ENCODE measurements at regions not wholly inside any gene's neighbourhood (a gene's known extent, or its start where the extent isn't known, plus 50 kb on each side); places are given as distances from the start of the nearest gene placed in this dataset.

DNA sequence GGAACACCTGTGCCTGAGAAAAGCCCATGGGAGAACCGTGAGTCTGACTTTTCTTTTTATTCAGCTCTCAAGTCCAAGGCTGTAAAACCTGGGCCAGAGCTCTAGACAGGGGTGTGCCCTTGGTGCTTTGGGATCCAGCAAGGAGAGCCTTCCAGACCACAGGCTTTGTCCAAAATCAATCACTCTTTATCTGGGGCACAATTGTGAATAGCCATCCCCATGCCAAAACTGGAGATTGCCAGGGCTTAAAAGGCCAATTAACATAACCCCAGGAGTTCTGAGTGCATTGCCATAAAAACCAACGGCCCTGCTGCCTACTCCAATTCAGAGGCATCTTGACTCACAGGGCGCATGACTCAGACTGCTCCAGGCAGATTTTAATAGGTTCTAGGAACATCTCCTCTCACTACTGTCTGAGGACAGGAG is 391.8 kb downstream of the ARHGEF28 start:
- H3K27ac ChIP-seq (ENCODE audit: low read length) = no peak overlapping the region
- H3K4me1 ChIP-seq (ENCODE audit: control insufficient read depth in 1 of 2, insufficient read depth in 2 of 2, low read length in 2 of 2) = no peaks in the 10 kb centered on the region
- no peaks in the 10 kb centered on the region for H3K27me3 ChIP-seq (ENCODE audit: low read depth, low read length)
- no peaks in the 10 kb centered on the region for H3K9me3 ChIP-seq (ENCODE audit: control insufficient read depth in 1 of 2, low read length in 2 of 2)
- no peak overlapping the region for H3K4me3 ChIP-seq (ENCODE audit: low read depth in 1 of 2, low read length in 2 of 2)
- no peaks in the 10 kb centered on the region for H3K36me3 ChIP-seq (ENCODE audit: control insufficient read depth in 1 of 2, insufficient read depth in 2 of 2, low read length in 2 of 2)

DNA sequence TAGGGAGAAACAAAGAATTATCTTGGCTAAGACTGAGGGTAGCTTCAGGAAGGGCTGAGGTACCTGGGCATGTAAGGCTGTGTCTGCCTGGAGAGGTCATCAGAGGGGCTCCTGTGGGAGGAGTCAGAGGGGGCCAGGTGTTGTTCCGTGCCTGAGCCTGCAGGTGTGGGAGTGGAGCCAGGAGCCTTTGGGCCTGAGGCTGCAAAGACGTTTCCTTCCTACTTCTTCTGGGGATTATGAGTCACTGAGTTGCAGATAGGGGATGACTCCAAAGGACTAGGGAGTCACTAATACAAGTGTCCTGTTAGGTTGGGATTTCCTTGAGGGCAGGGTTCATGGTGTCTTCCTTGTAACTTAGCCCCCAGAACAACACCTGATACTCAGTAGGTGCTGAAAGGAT is 391.1 kb downstream of the ARHGEF28 start:
- H3K27me3 ChIP-seq (ENCODE audit: low read depth, low read length) = no peaks in the 10 kb centered on the region
- no peak overlapping the region for H3K27ac ChIP-seq (ENCODE audit: low read length)
- H3K9me3 ChIP-seq (ENCODE audit: control insufficient read depth in 1 of 2, low read length in 2 of 2) = no peaks in the 10 kb centered on the region
- H3K36me3 ChIP-seq (ENCODE audit: control insufficient read depth in 1 of 2, insufficient read depth in 2 of 2, low read length in 2 of 2) = no peaks in the 10 kb centered on the region
- no peaks in the 10 kb centered on the region for H3K4me1 ChIP-seq (ENCODE audit: control insufficient read depth in 1 of 2, insufficient read depth in 2 of 2, low read length in 2 of 2)
- H3K4me3 ChIP-seq (ENCODE audit: low read depth in 1 of 2, low read length in 2 of 2) = no peak overlapping the region

DNA sequence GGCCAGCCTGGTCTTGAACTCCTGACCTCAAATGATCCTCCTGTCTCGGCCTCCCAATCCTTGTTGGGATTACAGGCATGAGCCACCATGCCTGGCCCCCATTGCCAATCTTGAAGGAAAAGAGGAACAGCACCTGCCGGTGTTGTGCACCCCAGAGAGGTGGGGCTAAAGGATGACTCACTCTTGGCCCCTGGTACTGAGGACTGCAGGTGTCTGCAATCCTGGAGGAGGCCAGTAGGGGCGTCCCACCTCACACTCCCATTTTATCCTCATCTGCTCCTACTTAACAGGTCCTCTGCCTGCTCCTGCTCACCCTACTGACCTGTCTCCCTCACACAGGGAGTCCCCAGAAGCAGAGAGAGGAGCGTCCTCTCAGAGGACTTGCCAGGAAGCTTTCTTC is 390.4 kb downstream of the ARHGEF28 start:
- no peaks in the 10 kb centered on the region for H3K9me3 ChIP-seq (ENCODE audit: control insufficient read depth in 1 of 2, low read length in 2 of 2)
- H3K36me3 ChIP-seq (ENCODE audit: control insufficient read depth in 1 of 2, insufficient read depth in 2 of 2, low read length in 2 of 2) = no peaks in the 10 kb centered on the region
- H3K4me3 ChIP-seq (ENCODE audit: low read depth in 1 of 2, low read length in 2 of 2) = no peak overlapping the region
- H3K27ac ChIP-seq (ENCODE audit: low read length) = no peak overlapping the region
- no peaks in the 10 kb centered on the region for H3K27me3 ChIP-seq (ENCODE audit: low read depth, low read length)
- H3K4me1 ChIP-seq (ENCODE audit: control insufficient read depth in 1 of 2, insufficient read depth in 2 of 2, low read length in 2 of 2) = no peaks in the 10 kb centered on the region

DNA sequence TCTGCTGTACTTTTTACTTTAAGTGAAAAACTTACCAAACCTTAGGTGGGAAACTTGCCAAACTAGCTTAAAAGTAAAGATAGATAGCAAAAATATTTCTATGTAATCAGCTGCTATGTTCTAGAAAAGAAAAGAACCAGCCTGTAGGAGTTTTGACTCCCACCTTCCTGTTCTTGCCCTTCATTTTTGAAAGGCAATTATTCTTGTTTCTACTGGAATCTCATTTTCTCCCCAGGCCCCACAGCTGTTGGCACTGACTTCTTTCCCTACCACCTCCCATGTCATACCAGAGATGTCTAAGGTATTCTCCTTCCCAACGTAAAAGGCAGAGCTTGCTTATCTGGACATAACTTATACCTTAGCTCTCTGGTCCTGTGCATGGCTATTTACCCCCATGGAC is 389.7 kb downstream of the ARHGEF28 start:
- Histone ChIP-seq H3K9me3 (ENCODE audit: control insufficient read depth in 1 of 2, low read length in 2 of 2) (no peaks in the 10 kb centered on the region), H3K36me3 (ENCODE audit: control insufficient read depth in 1 of 2, insufficient read depth in 2 of 2, low read length in 2 of 2) (no peaks in the 10 kb centered on the region), H3K27ac (ENCODE audit: low read length) (no peak overlapping the region), H3K4me1 (ENCODE audit: control insufficient read depth in 1 of 2, insufficient read depth in 2 of 2, low read length in 2 of 2) (no peaks in the 10 kb centered on the region), H3K27me3 (ENCODE audit: low read depth, low read length) (no peaks in the 10 kb centered on the region), H3K4me3 (ENCODE audit: low read depth in 1 of 2, low read length in 2 of 2) (no peak overlapping the region)

DNA sequence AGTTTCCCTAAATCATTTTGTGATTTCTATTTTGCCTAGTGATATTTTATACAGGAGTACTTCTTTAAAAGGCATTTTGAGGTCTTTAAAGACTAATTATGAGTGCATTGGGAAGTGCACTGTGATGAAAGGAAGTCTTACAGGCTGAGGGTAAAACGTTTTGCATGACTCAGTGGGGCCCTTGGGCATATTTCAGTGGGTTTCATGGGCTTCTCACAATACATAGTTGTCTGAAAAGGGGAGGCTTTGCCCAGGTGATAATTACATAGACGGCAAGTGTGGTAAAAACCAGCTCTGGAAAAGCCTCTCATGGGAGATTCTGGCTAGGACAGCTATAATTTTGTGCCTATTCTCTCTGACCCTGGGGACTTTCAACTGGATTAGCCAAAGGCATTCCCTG is 387.2 kb downstream of the ARHGEF28 start:
- no peaks in the 10 kb centered on the region for H3K9me3 ChIP-seq (ENCODE audit: control insufficient read depth in 1 of 2, low read length in 2 of 2)
- H3K4me3 ChIP-seq (ENCODE audit: low read depth in 1 of 2, low read length in 2 of 2) = no peak overlapping the region
- H3K4me1 ChIP-seq (ENCODE audit: control insufficient read depth in 1 of 2, insufficient read depth in 2 of 2, low read length in 2 of 2) = no peaks in the 10 kb centered on the region
- H3K27ac ChIP-seq (ENCODE audit: low read length) = no peak overlapping the region
- no peaks in the 10 kb centered on the region for H3K27me3 ChIP-seq (ENCODE audit: low read depth, low read length)
- no peaks in the 10 kb centered on the region for H3K36me3 ChIP-seq (ENCODE audit: control insufficient read depth in 1 of 2, insufficient read depth in 2 of 2, low read length in 2 of 2)

DNA sequence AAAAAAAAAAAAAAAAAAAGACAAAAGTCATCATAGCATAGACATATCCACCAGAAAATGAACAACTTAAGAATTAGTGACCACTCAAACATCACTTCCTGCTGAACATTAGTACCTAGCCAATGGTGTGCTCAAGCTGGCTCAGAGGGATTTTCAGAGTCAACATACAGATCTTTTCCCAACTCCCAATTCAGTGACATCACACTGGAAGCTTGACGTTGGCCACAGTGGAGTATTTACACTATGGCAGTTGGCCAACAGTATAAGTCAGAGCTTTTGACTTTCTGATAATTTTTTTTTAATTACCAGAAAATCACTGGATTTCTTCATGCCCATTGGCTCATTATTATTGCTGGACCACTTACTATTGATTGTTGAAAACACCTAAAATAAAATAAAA is 383.5 kb downstream of the ARHGEF28 start:
- H3K4me3 ChIP-seq (ENCODE audit: low read depth in 1 of 2, low read length in 2 of 2) = no peak overlapping the region
- H3K4me1 ChIP-seq (ENCODE audit: control insufficient read depth in 1 of 2, insufficient read depth in 2 of 2, low read length in 2 of 2) = no peaks in the 10 kb centered on the region
- no peaks in the 10 kb centered on the region for H3K36me3 ChIP-seq (ENCODE audit: control insufficient read depth in 1 of 2, insufficient read depth in 2 of 2, low read length in 2 of 2)
- no peak overlapping the region for H3K27ac ChIP-seq (ENCODE audit: low read length)
- no peaks in the 10 kb centered on the region for H3K9me3 ChIP-seq (ENCODE audit: control insufficient read depth in 1 of 2, low read length in 2 of 2)
- no peaks in the 10 kb centered on the region for H3K27me3 ChIP-seq (ENCODE audit: low read depth, low read length)

DNA sequence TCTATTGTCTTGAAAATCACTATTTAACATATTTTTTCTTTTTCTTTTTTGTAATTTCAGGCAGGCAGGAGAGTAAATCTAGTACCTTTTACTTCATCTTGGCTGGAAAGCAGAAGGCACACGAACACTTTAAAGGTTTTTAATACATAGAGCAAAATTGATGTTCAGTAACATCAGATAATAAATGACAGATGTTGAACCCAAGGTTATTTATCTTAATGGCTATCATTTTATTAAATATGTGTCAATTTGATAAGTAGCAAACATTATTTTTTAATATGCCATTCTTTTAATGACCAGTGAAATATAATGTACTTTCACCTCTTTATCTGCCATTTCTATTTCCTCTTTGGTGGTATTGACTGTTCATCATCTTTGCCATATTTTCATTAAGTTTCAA is 381.2 kb downstream of the ARHGEF28 start:
- Histone ChIP-seq H3K9me3 (ENCODE audit: control insufficient read depth in 1 of 2, low read length in 2 of 2) (no peaks in the 10 kb centered on the region), H3K27me3 (ENCODE audit: low read depth, low read length) (no peaks in the 10 kb centered on the region)

DNA sequence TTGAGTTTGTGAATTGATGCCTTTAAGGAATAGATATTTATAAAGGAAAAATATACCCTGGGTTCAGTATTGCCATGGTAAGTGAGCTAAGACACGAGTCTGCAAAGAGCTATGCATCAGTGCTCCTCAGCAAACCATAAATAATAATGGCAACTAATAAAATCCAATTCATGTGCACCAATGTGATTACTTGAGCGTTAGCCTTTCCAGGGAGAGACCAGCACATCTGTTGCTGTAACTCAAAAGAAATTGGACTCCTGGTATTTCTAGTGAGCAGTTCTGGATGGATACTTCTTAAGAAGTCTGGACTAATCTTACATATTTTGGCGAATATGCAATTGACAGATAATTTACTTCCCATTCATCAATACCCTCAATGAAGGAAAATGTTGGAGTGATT is 373.3 kb downstream of the ARHGEF28 start:
- H3K4me3 ChIP-seq (ENCODE audit: low read depth in 1 of 2, low read length in 2 of 2) = no peak overlapping the region
- no peaks in the 10 kb centered on the region for H3K36me3 ChIP-seq (ENCODE audit: control insufficient read depth in 1 of 2, insufficient read depth in 2 of 2, low read length in 2 of 2)
- no peaks in the 10 kb centered on the region for H3K4me1 ChIP-seq (ENCODE audit: control insufficient read depth in 1 of 2, insufficient read depth in 2 of 2, low read length in 2 of 2)
- no peaks in the 10 kb centered on the region for H3K27me3 ChIP-seq (ENCODE audit: low read depth, low read length)
- no peaks in the 10 kb centered on the region for H3K9me3 ChIP-seq (ENCODE audit: control insufficient read depth in 1 of 2, low read length in 2 of 2)
- no peak overlapping the region for H3K27ac ChIP-seq (ENCODE audit: low read length)

More for the DNA sequence above, 381.2 kb downstream of the ARHGEF28 start:
- Histone ChIP-seq H3K4me3 (ENCODE audit: low read depth in 1 of 2, low read length in 2 of 2) (no peak overlapping the region), H3K4me1 (ENCODE audit: control insufficient read depth in 1 of 2, insufficient read depth in 2 of 2, low read length in 2 of 2) (no peaks in the 10 kb centered on the region), H3K36me3 (ENCODE audit: control insufficient read depth in 1 of 2, insufficient read depth in 2 of 2, low read length in 2 of 2) (no peaks in the 10 kb centered on the region), H3K27ac (ENCODE audit: low read length) (no peak overlapping the region)

DNA sequence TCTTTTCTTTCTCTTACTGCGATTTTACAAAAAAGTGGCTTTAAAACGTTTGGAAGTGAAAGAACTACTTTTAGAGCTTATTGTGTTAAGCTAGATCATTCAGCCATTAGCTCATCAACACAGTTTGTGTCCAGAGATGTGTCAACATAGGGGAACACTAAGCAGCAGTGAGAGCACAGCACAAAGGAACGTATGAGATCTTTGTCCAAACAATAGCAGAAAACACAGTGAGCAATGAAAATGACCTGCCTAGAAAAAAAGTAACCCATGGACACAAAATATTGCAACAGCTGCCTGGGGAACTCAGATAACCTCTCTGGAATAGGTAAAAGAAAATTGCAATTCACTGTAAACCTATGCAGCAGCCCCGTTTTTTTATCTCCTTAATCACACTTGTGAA is 372.5 kb downstream of the ARHGEF28 start:
- Histone ChIP-seq H3K27me3 (ENCODE audit: low read depth, low read length) (no peaks in the 10 kb centered on the region), H3K4me1 (ENCODE audit: control insufficient read depth in 1 of 2, insufficient read depth in 2 of 2, low read length in 2 of 2) (no peaks in the 10 kb centered on the region), H3K9me3 (ENCODE audit: control insufficient read depth in 1 of 2, low read length in 2 of 2) (no peaks in the 10 kb centered on the region), H3K4me3 (ENCODE audit: low read depth in 1 of 2, low read length in 2 of 2) (no peak overlapping the region), H3K36me3 (ENCODE audit: control insufficient read depth in 1 of 2, insufficient read depth in 2 of 2, low read length in 2 of 2) (no peaks in the 10 kb centered on the region), H3K27ac (ENCODE audit: low read length) (no peak overlapping the region)

DNA sequence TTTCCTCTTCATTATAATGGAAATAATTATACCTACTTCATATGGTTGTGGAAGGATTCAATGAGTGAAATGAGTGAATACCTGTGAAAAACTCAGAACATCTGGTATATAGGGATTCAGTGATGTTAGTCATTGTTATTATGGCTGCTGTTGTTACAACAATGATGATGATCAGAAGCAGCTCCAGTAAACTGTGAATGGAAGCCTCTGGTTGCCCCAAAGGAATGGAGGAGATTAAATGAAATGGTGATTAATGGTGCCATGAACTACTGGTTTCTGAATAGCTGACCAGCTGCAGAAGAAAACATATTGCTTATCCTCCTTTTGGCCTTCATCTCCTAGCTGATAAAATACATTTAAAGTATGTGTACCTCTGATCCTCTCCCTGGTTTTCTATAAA is 372.0 kb downstream of the ARHGEF28 start:
- Histone ChIP-seq H3K4me1 (ENCODE audit: control insufficient read depth in 1 of 2, insufficient read depth in 2 of 2, low read length in 2 of 2) (no peaks in the 10 kb centered on the region), H3K27me3 (ENCODE audit: low read depth, low read length) (no peaks in the 10 kb centered on the region), H3K4me3 (ENCODE audit: low read depth in 1 of 2, low read length in 2 of 2) (no peak overlapping the region), H3K27ac (ENCODE audit: low read length) (no peak overlapping the region), H3K36me3 (ENCODE audit: control insufficient read depth in 1 of 2, insufficient read depth in 2 of 2, low read length in 2 of 2) (no peaks in the 10 kb centered on the region), H3K9me3 (ENCODE audit: control insufficient read depth in 1 of 2, low read length in 2 of 2) (no peaks in the 10 kb centered on the region)

DNA sequence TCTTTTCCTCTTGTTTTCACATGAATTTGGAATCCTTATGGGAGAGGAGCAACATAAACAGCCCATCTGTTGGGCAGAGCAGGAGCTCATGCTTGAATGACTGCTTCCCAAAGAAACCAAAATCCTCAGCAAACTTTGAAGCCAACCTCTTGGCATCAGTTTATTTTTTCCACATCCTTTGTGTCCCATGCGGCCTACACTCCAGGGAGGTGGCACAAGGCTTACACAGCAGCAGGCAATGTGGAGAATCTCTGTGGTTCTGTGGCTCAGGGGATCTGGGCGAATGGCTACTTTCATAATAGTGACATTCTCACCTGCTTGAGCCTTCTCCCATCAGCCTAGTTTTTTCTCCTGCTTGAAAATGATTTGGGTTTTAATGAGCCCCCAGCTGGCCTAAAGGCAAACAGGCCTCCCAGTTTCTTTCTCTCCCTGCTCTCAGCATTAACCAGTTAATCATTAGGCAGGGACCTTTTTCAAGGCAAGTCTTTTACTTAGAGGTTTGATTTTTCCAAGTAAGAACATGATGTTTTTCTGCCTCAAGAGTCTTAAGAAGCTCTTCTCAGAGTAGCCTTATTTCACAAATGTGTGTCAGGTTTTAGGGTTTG is 370.3 kb downstream of the ARHGEF28 start:
- Histone ChIP-seq H3K4me1 (ENCODE audit: control insufficient read depth in 1 of 2, insufficient read depth in 2 of 2, low read length in 2 of 2) (no peaks in the 10 kb centered on the region), H3K4me3 (ENCODE audit: low read depth in 1 of 2, low read length in 2 of 2) (no peak overlapping the region), H3K27me3 (ENCODE audit: low read depth, low read length) (no peaks in the 10 kb centered on the region), H3K36me3 (ENCODE audit: control insufficient read depth in 1 of 2, insufficient read depth in 2 of 2, low read length in 2 of 2) (no peaks in the 10 kb centered on the region), H3K27ac (ENCODE audit: low read length) (no peak overlapping the region), H3K9me3 (ENCODE audit: control insufficient read depth in 1 of 2, low read length in 2 of 2) (no peaks in the 10 kb centered on the region)

DNA sequence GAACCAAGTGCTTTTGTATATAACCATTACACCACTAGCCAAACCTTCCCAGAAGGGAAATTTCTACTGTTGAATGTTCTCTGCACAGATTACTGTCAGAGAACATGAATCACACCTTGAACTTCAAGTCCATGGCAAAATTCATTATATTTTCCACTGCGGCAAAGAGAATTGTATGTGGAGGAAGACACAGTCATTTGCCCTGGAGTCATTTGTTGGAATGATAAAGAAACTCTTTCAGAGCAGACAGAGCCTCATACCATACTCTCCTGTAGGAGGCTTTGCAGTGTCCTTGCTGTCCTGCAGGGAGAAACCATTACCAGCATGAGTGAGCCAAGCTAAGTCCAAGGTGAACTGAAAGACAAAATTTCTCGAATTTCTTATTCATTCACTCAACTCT is 369.0 kb downstream of the ARHGEF28 start:
- Histone ChIP-seq H3K27me3 (ENCODE audit: low read depth, low read length) (no peaks in the 10 kb centered on the region), H3K4me1 (ENCODE audit: control insufficient read depth in 1 of 2, insufficient read depth in 2 of 2, low read length in 2 of 2) (no peaks in the 10 kb centered on the region), H3K27ac (ENCODE audit: low read length) (no peak overlapping the region), H3K36me3 (ENCODE audit: control insufficient read depth in 1 of 2, insufficient read depth in 2 of 2, low read length in 2 of 2) (no peaks in the 10 kb centered on the region), H3K9me3 (ENCODE audit: control insufficient read depth in 1 of 2, low read length in 2 of 2) (no peaks in the 10 kb centered on the region), H3K4me3 (ENCODE audit: low read depth in 1 of 2, low read length in 2 of 2) (no peak overlapping the region)
